Lower leg skin (tissue), 3 donors: ENCODE measurements at regions not wholly inside any gene's neighbourhood (a gene's known extent, or its start where the extent isn't known, plus 50 kb on each side); places are given as distances from the start of the nearest gene placed in this dataset.

Source experiments
- CTCF ChIP-seq, 3 donors: fragments of 450-650 bp; IDR thresholded peaks; one replicate each; pipeline ENCODE4 v1.5.1; 2016; ENCODE audit warnings: antibody characterized with exemption in 3 of 3, mild to moderate bottlenecking in 3 of 3, moderate library complexity in 2 of 3
- POLR2A ChIP-seq, 2 donors: fragments of 450-650 bp; IDR thresholded peaks; one replicate each; pipeline ENCODE4 v1.6.1; 2016 to 2017; ENCODE audit warnings: antibody characterized with exemption in 2 of 2, mild to moderate bottlenecking in 1 of 2, moderate library complexity in 1 of 2

- TF ChIP-seq CTCF (IDR thresholded peaks at IDR 0.05) (no peak), POLR2A (IDR thresholded peaks at IDR 0.05) (no peak)
Observed at GRCh38 chr5:175593794-175594193, 64.1 kb upstream of the HRH2 start.
